Left ventricle myocardium inferior (tissue), 1 donor: ENCODE measurements at regions not wholly inside any gene's neighbourhood (a gene's known extent, or its start where the extent isn't known, plus 50 kb on each side); places are given as distances from the start of the nearest gene placed in this dataset.

ENCODE experiments used
- DNase-seq: peaks from one replicate; pipeline ENCODE4 v3.0.0-alpha.2; 2020
- H3K27ac ChIP-seq: fragments of 200-600 bp; replicated peaks from 2 replicates; pipeline ENCODE4 v1.8.0; 2021
- H3K27me3 ChIP-seq: fragments of 200-600 bp; 2 replicates; pipeline ENCODE4 v1.8.0; 2021; ENCODE audit warnings: low read depth
- H3K36me3 ChIP-seq: fragments of 200-600 bp; 2 replicates; pipeline ENCODE4 v1.8.0; 2021
- H3K4me1 ChIP-seq: fragments of 200-600 bp; 2 replicates; pipeline ENCODE4 v1.8.0; 2021
- H3K4me3 ChIP-seq: fragments of 200-600 bp; 2 replicates; pipeline ENCODE4 v1.8.0; 2021; ENCODE audit warnings: mild to moderate bottlenecking, moderate library complexity
- H3K9me3 ChIP-seq: fragments of 200-600 bp; replicated peaks from 2 replicates; pipeline ENCODE4 v1.8.0; 2021
- intact Hi-C: fragments of 100-400 bp; cut with micrococcal nuclease; formaldehyde crosslinking; loops from one replicate; pipeline ENCODE4 v1.11.0; 2022
- TF ChIP-seq, protein P1 (sequence below): fragments of 200-600 bp; IDR thresholded peaks from 2 replicates; pipeline ENCODE4 v1.8.0; 2021; ENCODE audit warnings: antibody characterized with exemption, mild to moderate bottlenecking, borderline replicate concordance
- donor health status: DM: no; HTN: yes; CAD: no; lungs with severe emphysema.

DNA sequence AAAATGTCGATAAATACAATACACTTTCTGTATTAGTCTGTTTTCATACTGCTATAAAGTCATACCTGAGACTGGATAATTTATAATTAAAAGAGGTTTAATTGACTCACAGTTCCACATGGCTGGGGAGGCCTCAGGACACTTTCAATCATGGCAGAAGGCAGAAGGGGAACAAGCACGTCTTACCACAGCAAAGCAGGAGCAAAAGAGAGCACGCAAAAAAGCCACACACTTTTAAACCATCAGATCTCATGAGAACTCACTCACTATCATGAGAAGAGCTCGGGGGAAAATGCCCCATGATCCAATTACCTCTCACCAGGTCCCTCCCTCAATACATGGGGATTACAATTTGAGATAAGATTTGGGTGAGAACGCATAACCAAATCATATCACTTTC, 256.7 kb downstream of the ANAPC1 start:
- intact Hi-C loops: no loop called here
- H3K4me3 ChIP-seq: no peak overlapping the region
- no peaks in the 10 kb centered on the region for H3K36me3 ChIP-seq

DNA sequence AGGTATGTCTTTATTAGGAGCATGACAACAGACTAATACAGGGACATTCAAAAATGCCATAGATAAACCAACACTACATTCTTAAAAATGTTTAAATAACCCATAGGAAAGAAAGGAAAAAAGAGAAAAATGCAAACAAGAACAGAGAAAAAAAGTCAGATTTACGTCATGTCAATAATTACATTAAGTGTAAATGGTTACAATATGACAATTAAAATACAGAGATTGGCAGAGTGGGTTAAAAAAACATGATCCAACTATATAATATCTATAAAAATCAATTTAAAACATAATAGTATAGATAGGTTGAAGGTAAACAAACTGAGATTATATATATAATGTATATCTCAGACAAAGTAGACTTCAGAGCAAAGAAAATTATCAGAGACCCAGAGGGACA, 255.8 kb downstream of the ANAPC1 start:
- no peak for DNase-seq
- Histone ChIP-seq H3K9me3 (peaks cover 46% of the 10 kb centered on the region), H3K4me3 (no peak overlapping the region), H3K27me3 (no peaks in the 10 kb centered on the region), H3K36me3 (no peaks in the 10 kb centered on the region), H3K27ac (no peak overlapping the region), H3K4me1 (no peaks in the 10 kb centered on the region)
- TF ChIP-seq, protein P1, sequence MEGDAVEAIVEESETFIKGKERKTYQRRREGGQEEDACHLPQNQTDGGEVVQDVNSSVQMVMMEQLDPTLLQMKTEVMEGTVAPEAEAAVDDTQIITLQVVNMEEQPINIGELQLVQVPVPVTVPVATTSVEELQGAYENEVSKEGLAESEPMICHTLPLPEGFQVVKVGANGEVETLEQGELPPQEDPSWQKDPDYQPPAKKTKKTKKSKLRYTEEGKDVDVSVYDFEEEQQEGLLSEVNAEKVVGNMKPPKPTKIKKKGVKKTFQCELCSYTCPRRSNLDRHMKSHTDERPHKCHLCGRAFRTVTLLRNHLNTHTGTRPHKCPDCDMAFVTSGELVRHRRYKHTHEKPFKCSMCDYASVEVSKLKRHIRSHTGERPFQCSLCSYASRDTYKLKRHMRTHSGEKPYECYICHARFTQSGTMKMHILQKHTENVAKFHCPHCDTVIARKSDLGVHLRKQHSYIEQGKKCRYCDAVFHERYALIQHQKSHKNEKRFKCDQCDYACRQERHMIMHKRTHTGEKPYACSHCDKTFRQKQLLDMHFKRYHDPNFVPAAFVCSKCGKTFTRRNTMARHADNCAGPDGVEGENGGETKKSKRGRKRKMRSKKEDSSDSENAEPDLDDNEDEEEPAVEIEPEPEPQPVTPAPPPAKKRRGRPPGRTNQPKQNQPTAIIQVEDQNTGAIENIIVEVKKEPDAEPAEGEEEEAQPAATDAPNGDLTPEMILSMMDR: no peak
- intact Hi-C loops: no loop called here

More for the DNA sequence above, 256.7 kb downstream of the ANAPC1 start:
- H3K27ac ChIP-seq: no peak overlapping the region
- no peaks in the 10 kb centered on the region for H3K27me3 ChIP-seq
- no peaks in the 10 kb centered on the region for H3K4me1 ChIP-seq
- TF ChIP-seq, protein P1: no peak
- no peak for DNase-seq
- H3K9me3 ChIP-seq: peaks cover 46% of the 10 kb centered on the region

DNA sequence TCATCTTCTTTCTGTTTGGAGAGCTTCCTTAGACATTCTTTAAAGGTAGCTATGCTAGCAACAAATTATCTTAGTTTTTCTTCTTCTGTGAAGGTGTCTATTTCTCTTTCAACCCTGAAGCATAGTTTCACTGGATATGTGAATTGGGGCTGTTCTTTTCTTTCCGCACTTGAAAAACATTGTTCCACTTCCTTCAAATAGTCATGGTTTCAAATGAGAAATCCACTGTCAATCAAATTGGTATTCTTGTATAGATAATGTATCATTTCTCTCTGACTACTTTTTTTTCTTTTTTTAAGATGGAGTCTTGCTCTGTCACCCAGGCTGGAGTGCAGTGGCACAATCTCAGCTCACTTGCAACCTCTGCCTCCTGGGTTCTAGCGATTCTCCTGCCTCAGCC, 254.0 kb downstream of the ANAPC1 start:
- intact Hi-C loops: no loop called here

DNA sequence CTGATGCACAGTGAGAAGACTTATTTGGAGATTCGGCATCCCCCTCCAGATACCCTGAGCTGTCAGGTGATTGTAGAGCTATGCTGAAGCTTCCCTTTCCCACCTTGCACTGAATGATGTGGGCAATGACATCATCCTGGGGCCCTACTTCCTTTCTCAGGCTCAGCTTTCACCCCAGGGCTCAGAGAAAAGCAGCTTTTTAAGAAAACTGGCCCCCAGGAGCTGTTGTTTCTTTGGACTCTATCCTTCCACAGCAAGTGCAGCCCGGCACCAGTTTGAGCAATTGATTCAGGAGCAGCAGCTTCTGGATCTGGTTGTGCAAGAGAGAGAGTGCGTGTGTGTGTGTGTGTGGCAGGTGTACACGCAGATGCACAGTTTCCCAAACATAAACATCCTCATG, 251.3 kb downstream of the ANAPC1 start:
- H3K27me3 ChIP-seq: no peaks in the 10 kb centered on the region
- no peak for DNase-seq
- intact Hi-C loops: no loop called here
- TF ChIP-seq, protein P1: no peak
- H3K27ac ChIP-seq: no peak overlapping the region
- H3K9me3 ChIP-seq: peaks cover 31% of the 10 kb centered on the region
- H3K36me3 ChIP-seq: no peaks in the 10 kb centered on the region
- no peaks in the 10 kb centered on the region for H3K4me1 ChIP-seq
- no peak overlapping the region for H3K4me3 ChIP-seq

More for the DNA sequence above, 254.0 kb downstream of the ANAPC1 start:
- no peaks in the 10 kb centered on the region for H3K36me3 ChIP-seq
- no peak overlapping the region for H3K27ac ChIP-seq
- H3K4me1 ChIP-seq: no peaks in the 10 kb centered on the region
- no peak for DNase-seq
- TF ChIP-seq, protein P1: no peak
- H3K4me3 ChIP-seq: no peak overlapping the region
- no peaks in the 10 kb centered on the region for H3K27me3 ChIP-seq
- H3K9me3 ChIP-seq: peaks cover 46% of the 10 kb centered on the region

DNA sequence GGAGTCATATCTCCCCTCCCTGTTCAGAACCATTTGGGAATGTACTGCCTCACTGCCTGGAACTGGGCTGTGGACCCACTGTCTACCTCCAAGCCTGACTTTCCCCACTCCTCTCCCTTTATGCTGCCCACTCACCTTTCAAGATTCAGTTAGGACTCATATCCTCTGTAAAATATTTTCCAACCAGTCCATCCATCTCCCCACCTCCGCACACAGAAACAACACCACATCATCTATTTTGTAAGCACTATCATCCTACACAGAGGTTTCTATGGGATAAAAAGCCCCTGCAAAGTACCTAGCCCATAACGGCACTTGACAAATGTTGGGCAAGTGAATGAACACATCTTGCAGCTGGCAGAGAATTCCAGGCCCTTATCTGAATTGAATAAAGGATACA, 250.8 kb downstream of the ANAPC1 start:
- intact Hi-C loops: no loop called here
- DNase-seq: no peak
- H3K36me3 ChIP-seq: no peaks in the 10 kb centered on the region
- H3K4me1 ChIP-seq: no peaks in the 10 kb centered on the region
- H3K4me3 ChIP-seq: no peak overlapping the region
- TF ChIP-seq, protein P1: no peak
- H3K27me3 ChIP-seq: no peaks in the 10 kb centered on the region
- no peak overlapping the region for H3K27ac ChIP-seq
- peaks cover 26% of the 10 kb centered on the region for H3K9me3 ChIP-seq

DNA sequence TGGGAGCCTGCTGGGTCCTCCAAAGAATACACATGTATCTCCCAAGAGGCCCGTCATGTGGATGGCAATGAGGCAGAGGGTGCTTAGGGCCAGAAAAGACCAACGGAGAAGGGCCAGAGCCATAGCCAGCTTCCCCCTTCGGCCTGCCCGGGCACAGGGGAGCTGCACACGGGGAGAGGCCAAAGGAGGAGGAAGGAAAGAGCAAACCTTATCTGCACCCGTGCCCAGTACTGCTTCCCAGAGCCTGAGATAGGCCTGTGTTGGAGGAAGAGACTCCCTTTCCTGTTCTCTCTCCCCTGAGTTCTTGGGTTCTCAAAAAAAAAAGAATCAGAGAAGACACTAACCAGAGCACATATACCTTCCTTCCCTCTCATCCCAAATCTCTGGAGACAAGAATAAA, 250.3 kb downstream of the ANAPC1 start:
- no peak overlapping the region for H3K4me3 ChIP-seq
- intact Hi-C loops: no loop called here
- TF ChIP-seq, protein P1: no peak
- DNase-seq: no peak
- H3K36me3 ChIP-seq: no peaks in the 10 kb centered on the region
- H3K4me1 ChIP-seq: no peaks in the 10 kb centered on the region
- H3K27me3 ChIP-seq: no peaks in the 10 kb centered on the region
- H3K9me3 ChIP-seq: peaks cover 22% of the 10 kb centered on the region
- H3K27ac ChIP-seq: no peak overlapping the region
